GM19324 (cell line): ENCODE measurements at regions not wholly inside any gene's neighbourhood (a gene's known extent, or its start where the extent isn't known, plus 50 kb on each side); places are given as distances from the start of the nearest gene placed in this dataset.

Source experiments
- ATAC-seq: cut with Tn5 transposase; IDR thresholded peaks from one replicate; pipeline ENCODE4 v1.9.1; 2021; ENCODE audit warnings: mild to moderate bottlenecking, moderate library complexity; ENCODE audit not compliant: unreplicated experiment, low FRiP score

GRCh38 chr10:44435196-44435595, 50.3 kb upstream of the CXCL12 start:
- ATAC-seq = no peak

GRCh38 chr10:44436240-44436639, 51.3 kb upstream of the CXCL12 start:
- no peak for ATAC-seq

GRCh38 chr10:44437840-44438511, 53.1 kb upstream of the CXCL12 start:
- ATAC-seq = no peak

- ATAC-seq = no peak
Measured at GRCh38 chr10:44439239-44439957, 54.5 kb upstream of the CXCL12 start.

- no peak for ATAC-seq
Measured at GRCh38 chr10:44439958-44440244, 55.0 kb upstream of the CXCL12 start.

- ATAC-seq = no peak
Measured at GRCh38 chr10:44457259-44457658, 72.4 kb upstream of the CXCL12 start.

- ATAC-seq = no peak
Measured at GRCh38 chr10:44458671-44459413, 73.9 kb upstream of the CXCL12 start.

GRCh38 chr10:44459671-44460070, 74.8 kb upstream of the CXCL12 start:
- no peak for ATAC-seq

GRCh38 chr10:44460416-44460815, 75.5 kb upstream of the CXCL12 start:
- ATAC-seq = no peak

- ATAC-seq = no peak
Measured at GRCh38 chr10:44462338-44462914, 77.5 kb upstream of the CXCL12 start.

GRCh38 chr10:44463511-44464121, 78.7 kb upstream of the CXCL12 start:
- no peak for ATAC-seq

- no peak for ATAC-seq
Measured at GRCh38 chr10:44464503-44464902, 79.6 kb upstream of the CXCL12 start.

- ATAC-seq = no peak
Measured at GRCh38 chr10:44465401-44466115, 80.7 kb upstream of the CXCL12 start.

GRCh38 chr10:44466236-44466635, 81.3 kb upstream of the CXCL12 start:
- ATAC-seq = no peak

GRCh38 chr10:44467090-44467489, 82.2 kb upstream of the CXCL12 start:
- ATAC-seq = no peak

- ATAC-seq = no peak
Measured at GRCh38 chr10:44467900-44468299, 83.0 kb upstream of the CXCL12 start.

- no peak for ATAC-seq
Measured at GRCh38 chr10:44468525-44468924, 83.6 kb upstream of the CXCL12 start.

- ATAC-seq = no peak
Measured at GRCh38 chr10:44468965-44469364, 84.1 kb upstream of the CXCL12 start.

- no peak for ATAC-seq
Measured at GRCh38 chr10:44470784-44471183, 85.9 kb upstream of the CXCL12 start.

- ATAC-seq = no peak
Measured at GRCh38 chr10:44471410-44471809, 86.5 kb upstream of the CXCL12 start.
